HCT116 (cell line): ENCODE measurements at regions not wholly inside any gene's neighbourhood (a gene's known extent, or its start where the extent isn't known, plus 50 kb on each side); places are given as distances from the start of the nearest gene placed in this dataset.

Experiments
- CTCF ChIP-seq, 3 experiments: fragments of 200-600 bp in 1 of 3; sonication (generic) in 1 of 3; IDR thresholded peaks in 2 of 3; conservative IDR thresholded peaks in 1 of 3; 2 replicates each; pipeline ENCODE4 v1.5.1; 2012 to 2017; ENCODE audit warnings: low read depth in 2 of 3, low read length in 2 of 3, antibody characterized with exemption in 1 of 3, borderline replicate concordance in 1 of 3, control low read depth in 1 of 3, mild to moderate bottlenecking in 1 of 3, mixed read lengths in 1 of 3, mixed run types in 1 of 3, moderate library complexity in 1 of 3; ENCODE audit not compliant: insufficient read depth in 1 of 3
- TCF7L2 ChIP-seq: IDR thresholded peaks from 2 replicates; pipeline ENCODE4 v1.7.0; 2011; ENCODE audit warnings: borderline replicate concordance, inconsistent platforms; ENCODE audit not compliant: insufficient read depth, insufficient read length; ENCODE audit errors: extremely low read depth

- TF ChIP-seq CTCF (IDR thresholded peaks at IDR 0.05 in 2 of 3, conservative IDR thresholded peaks at IDR 0.05 in 1 of 3; ENCODE audit: borderline replicate concordance in 1 of 3, insufficient read depth in 1 of 3, low read depth in 2 of 3, low read length in 2 of 3) (no peak), TCF7L2 (no peak)
Measured at GRCh38 chr1:217363319-217363718, 267.6 kb downstream of the GPATCH2 start.
